Glomerular visceral epithelial cell (primary cell): ENCODE measurements at regions not wholly inside any gene's neighbourhood (a gene's known extent, or its start where the extent isn't known, plus 50 kb on each side); places are given as distances from the start of the nearest gene placed in this dataset.
A peak's percentile ranks its signal among the peaks of the same experiment; 100 is the strongest.
"Not testable (repeated sequence)": the region's sequence is repeated elsewhere in the genome, so short reads cannot be mapped to it uniquely, and the experiment has no call there.

Experiments
- DNase-seq: peaks from one replicate; pipeline ENCODE4 v3.0.0-alpha.2; 2016; ENCODE audit errors: extremely low spot score

DNA sequence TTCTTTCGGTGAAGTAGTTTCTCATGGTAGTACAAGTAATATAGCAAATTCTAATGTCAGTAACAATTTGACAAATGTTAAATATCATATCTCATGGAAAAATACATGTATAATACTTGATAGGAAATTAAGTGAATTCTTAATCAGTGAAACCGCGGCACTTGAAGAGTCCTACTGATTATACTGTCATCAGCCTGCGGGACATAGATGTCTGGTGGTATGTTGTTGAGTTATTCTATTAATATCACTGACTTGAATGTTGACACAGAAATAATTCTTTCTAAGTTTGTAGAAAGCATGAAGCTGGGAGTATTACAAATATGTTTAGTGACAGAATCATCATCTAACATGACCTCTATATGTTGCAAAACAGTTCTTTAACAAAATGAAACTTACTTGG is 479.8 kb upstream of the IMPG1 start:
- no peak for DNase-seq

GRCh38 chr6:76533661-76534060 is 461.2 kb upstream of the IMPG1 start:
- no peak for DNase-seq

DNA sequence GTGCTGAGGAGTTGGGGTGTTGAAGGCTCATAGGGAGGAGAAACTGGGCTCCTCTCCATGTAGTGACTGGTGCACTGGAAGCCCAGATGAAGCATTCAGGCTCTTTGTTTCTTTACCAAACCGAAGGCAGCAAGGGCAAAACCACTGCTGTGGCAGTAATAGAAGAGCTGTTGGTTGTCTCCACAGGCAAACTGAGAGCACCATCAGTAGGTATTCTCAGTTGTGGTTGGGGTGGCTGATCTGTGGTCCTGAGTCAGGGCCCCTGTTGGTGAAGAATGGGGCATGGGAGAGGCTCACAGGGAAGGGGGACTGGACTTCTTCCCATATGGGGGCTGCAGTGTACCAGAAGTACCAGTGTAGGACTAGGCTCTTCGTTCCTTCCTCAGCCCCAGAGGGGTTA is 460.2 kb upstream of the IMPG1 start:
- no peak for DNase-seq

GRCh38 chr6:76518443-76518842 is 446.0 kb upstream of the IMPG1 start:
- DNase-seq: no peak

GRCh38 chr6:76516924-76517323 is 444.5 kb upstream of the IMPG1 start:
- no peak for DNase-seq

DNA sequence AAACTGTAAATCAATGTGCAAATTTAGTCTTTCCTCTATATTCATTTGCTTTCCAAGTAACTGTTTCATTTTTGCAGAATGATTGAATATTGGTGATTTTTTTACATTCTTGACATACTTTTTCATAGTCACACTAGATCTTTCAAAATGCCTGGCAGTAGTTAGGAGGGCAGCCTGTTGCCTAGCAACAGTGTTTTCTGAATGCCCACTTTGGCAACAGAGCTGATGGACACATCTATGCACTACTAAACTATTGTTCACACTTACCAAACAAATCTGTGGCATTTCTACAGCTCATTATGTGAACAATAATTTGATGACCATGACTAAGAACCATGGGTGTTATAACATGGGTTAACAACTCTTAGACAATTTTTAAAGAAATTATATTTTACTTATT is 438.0 kb upstream of the IMPG1 start:
- no peak for DNase-seq

- DNase-seq: no peak
Observed at GRCh38 chr6:76509397-76509796, 436.9 kb upstream of the IMPG1 start.

DNA sequence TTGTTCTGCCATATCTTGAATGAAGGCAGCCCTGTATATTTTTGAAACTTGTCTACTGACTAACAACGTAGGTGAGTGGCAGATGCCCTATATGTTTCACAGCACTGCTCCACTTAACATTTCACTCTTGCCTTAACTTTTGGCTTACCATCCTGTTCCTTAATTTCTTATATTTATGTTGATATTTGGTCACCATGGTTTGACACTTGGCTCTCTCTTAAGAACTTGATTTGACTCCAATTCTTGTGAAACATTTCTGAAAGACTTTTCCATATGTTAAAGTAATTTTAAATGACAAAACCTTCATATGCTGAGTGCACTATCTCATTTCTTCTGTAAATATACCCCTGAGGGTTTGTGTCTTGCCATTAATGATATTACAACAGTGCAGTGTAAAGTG is 434.3 kb upstream of the IMPG1 start:
- DNase-seq: no peak

- DNase-seq: no peak
Observed at GRCh38 chr6:76495909-76496308, 423.4 kb upstream of the IMPG1 start.

DNA sequence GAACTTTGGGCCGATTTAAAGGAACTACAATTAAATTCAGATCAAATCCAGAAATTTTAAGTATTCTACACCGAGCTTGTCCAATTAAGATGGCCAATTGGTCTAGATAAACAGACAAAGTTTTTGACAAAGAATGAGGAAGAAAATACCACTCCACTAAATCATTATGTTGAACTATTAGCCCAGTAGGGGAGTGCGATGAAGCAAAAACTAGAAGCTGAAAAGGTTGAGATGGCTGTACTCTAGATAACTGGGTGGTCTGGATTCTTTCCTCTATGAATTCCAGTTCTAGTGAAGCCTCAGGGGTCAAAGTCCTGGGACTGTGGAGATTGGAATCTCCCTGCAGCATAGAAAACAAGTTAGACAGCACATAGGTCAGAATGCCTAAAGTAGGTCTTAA is 418.9 kb upstream of the IMPG1 start:
- not testable (repeated sequence) for DNase-seq

GRCh38 chr6:76490456-76490855 is 418.0 kb upstream of the IMPG1 start:
- peak; percentile 16 for DNase-seq

- no peak for DNase-seq
Observed at GRCh38 chr6:76481101-76481500, 408.6 kb upstream of the IMPG1 start.

DNA sequence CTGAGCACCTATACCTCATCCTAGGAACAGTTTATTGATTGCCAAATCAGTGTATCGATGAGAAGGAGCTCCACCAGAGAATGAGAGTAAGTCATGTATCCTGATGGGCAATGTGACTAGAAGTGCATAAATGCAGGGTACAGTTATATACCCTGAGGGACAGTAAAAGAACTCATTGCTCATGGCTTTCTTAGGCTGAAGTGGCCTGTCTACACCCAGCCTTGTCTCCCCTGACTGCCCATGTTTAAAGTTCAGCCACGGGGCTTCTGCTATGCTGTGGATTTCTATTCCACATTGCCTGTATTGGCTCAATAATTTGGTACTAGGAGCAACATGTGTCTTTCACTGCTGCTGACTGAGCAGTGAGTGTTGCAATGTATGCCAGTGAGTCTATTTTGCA is 400.4 kb upstream of the IMPG1 start:
- DNase-seq: no peak

DNA sequence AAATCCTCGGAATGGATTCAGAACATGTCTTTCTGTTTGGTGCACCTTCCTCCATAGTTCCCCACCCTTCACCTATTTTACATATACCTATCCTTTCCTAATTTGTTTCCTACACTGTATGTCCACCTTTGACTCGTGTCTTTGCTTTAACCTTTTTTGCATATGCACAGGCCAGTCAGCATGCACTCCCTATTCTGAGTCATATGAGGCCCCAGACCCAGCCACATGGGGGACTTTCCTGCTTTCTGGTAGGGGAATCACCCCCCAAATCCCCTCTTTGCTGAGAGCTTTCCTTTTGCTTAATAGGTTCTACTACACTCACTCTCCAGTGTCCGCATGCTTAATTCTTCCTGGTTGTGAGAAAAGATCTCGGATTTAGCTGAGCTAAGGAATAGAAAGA is 393.8 kb upstream of the IMPG1 start:
- DNase-seq: no peak

GRCh38 chr6:76465410-76465809 is 392.9 kb upstream of the IMPG1 start:
- no peak for DNase-seq

DNA sequence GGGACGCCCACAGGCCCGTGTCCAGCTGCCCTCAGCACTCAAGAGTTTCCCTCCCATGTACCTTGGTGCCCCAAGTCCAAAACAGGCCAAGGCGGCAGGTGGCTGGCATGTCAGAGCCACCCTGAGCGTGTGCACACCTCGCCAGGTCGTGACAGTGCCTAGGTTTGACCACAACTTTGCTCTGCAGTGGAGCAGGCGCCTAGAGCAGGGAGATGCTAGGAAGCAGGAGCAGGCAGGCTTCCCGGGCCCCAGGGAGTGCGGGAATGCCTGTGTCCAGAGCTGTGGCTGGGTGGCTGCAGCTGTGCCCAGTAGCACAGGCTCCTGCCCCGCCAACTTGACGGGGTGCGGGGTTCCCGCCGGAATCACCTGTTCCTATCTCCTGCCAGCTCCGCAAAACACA is 380.8 kb upstream of the IMPG1 start:
- DNase-seq: no peak

DNA sequence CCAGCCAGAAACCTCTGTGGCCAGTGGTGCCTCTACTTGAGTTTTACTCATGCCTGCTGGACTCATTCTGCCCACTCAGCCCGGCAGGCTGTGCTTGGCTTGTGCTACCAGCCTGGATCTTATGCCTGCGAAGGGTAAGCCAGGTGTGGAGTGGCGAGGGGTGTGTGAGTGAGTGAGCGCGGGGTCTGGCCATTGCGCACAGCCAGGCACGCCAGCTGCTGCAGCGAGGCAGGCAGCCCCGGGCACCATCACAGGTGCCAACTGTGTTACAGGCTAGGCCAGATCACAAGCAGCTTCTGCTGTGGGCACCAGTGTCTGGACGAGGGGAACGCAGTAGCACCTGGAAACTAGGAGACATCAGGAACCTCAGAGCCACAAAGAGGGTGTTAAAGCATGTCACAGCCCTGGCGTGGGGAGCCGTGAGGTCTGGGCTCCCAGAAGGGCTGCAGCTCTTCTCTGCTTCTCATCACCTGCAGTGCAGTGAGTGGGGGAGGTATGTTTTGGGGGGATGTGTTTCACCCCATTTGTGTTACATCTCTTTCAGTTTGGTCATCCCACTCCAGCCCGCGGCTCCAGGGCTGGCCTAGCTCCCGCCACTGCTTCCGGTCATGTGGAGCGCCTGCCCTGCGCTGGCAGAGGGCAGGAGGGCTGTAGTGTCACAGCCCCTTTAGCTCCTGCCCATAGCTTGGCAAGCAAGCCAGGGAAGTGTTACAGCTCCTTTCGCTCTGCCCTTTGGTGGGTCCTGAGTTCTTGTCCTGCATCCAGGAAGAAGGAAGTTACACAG is 379.7 kb upstream of the IMPG1 start:
- no peak for DNase-seq

DNA sequence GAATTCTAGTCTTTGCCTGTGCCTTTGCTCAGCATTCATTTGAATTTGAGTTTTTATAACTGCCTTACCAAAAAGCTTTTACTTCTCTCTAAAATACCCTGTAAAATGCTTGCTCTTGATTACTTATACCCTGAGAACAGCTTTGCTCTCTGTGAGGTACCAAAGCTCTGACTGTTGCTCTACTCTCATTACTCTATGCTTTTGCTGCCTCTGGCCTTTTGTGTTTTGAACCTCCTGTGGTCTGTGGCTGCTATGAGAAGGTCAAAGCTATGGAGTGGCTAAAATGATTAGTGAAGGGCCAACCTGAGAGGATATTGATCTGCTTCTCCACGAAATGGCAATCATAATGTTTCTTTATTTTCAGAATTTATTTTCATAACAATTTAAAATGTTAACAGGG is 375.6 kb upstream of the IMPG1 start:
- DNase-seq: no peak

- no peak for DNase-seq
Observed at GRCh38 chr6:76441875-76442274, 369.4 kb upstream of the IMPG1 start.

GRCh38 chr6:76439811-76440210 is 367.3 kb upstream of the IMPG1 start:
- no peak for DNase-seq

DNA sequence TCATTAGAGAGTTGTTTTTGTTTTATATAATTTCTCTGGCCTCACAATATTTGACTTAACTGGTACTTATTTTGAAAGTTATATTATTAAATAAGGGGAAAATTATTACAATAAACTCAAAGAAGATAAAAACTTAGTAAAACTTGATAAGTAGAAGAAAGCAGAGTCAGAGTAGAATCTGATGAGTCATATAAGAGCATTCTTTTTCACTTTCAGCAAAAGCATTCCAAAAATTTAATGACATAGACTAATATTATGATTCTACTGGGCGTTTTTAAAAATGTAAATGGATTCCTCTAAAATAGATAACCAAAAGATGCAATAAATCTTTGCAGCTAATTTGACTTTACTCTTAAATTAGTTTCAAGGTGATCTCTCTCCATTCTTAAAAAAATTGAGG is 366.3 kb upstream of the IMPG1 start:
- no peak for DNase-seq

DNA sequence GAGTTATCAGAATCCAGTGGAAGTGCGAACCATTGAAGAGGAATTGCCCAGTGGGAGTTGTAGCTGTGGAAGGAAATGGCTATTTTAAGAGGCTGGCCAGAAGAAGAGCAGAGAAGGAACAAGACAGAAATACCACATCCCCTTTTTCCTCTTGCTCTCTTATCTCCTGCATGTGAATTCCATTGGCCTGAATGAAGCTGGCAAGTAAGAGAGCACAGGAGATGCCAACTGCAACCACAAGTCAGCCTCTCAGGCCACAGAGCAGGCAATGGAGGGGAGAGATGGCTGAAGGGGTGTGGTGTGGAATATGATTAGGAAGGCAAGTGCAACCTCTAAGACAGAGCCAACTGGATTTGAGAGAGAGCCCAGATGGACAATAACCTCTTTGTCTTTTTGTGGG is 362.7 kb upstream of the IMPG1 start:
- no peak for DNase-seq

GRCh38 chr6:76422511-76423213 is 350.2 kb upstream of the IMPG1 start:
- DNase-seq: no peak

- DNase-seq: no peak
Observed at GRCh38 chr6:76420094-76420493, 347.6 kb upstream of the IMPG1 start.
